HepG2 (cell line): ENCODE measurements at regions not wholly inside any gene's neighbourhood (a gene's known extent, or its start where the extent isn't known, plus 50 kb on each side); places are given as distances from the start of the nearest gene placed in this dataset.

ENCODE experiments used
- ATAC-seq: fragments of 200-7000 bp; cut with Tn5 transposase; 3 replicates; pipeline ENCODE4 v1.9.1; 2020; ENCODE audit warnings: mild to moderate bottlenecking, moderate library complexity
- BruUV-seq: library from RNA; stranded (reverse); fragments of 400-500 nt; replicated peaks from 2 replicates; lab custom pipeline; 2021; lab: Mats Ljungman, UMichigan
- CTCF ChIA-PET: fragments of 300-600 bp; formaldehyde crosslinking; extraction: SDS; loops from one replicate; lab custom pipeline; 2021; ENCODE audit warnings: low total read pairs, inconsistent platforms, low intra/inter-chr PET ratio; lab: Yijun Ruan, JAX
- POLR2A ChIA-PET: fragments of 350-600 bp; sonication (Branson Sonifier 250); formaldehyde crosslinking; loops from one replicate; lab custom pipeline; 2020; ENCODE audit warnings: antibody characterized with exemption, inconsistent platforms; lab: Yijun Ruan, JAX
- DNase-seq: peaks from one replicate; pipeline ENCODE4 v3.0.0-alpha.2; 2015; ENCODE audit warnings: low spot score
- FAIRE-seq: peaks from 3 replicates; lab custom pipeline; 2011; peaks lifted over from hg19 to GRCh38; lab: Jason Lieb, UNC
- H2AFZ ChIP-seq: one replicate; pipeline ENCODE4 v1.6.1; 2011; ENCODE audit warnings: low read length, inconsistent platforms
- H3K27ac ChIP-seq: fragments of 300-600 bp; 3 replicates; pipeline ENCODE4 v1.8.0; 2011; ENCODE audit warnings: mixed run types, mild to moderate bottlenecking, mixed read lengths, low read length, inconsistent platforms; ENCODE audit not compliant: insufficient read depth; ENCODE audit errors: extremely low read length
- H3K27me3 ChIP-seq, 2 experiments: fragments of 200-600 bp in 1 of 2; 2 replicates in 1 of 2; 3 replicates in 1 of 2; pipeline versions ENCODE4 v1.6.0 to v1.8.0; 2011; ENCODE audit warnings: low read length in 2 of 2, mild to moderate bottlenecking in 2 of 2, moderate library complexity in 2 of 2, inconsistent platforms in 1 of 2; ENCODE audit not compliant: insufficient read depth in 2 of 2, control insufficient read depth in 1 of 2
- H3K36me3 ChIP-seq, 2 experiments: fragments of 200-600 bp in 1 of 2; replicated peaks in 1 of 2; 2 replicates in 1 of 2; 3 replicates in 1 of 2; pipeline versions ENCODE4 v1.5.1 to v1.8.0; 2011; ENCODE audit warnings: low read length in 2 of 2, inconsistent platforms in 1 of 2; ENCODE audit not compliant: insufficient read depth in 2 of 2, control insufficient read depth in 1 of 2
- H3K4me1 ChIP-seq: 2 replicates; pipeline ENCODE4 v1.5.1; 2012; ENCODE audit warnings: low read length, inconsistent platforms; ENCODE audit not compliant: insufficient read depth
- H3K4me2 ChIP-seq: 2 replicates; pipeline ENCODE4 v1.6.0; 2011; ENCODE audit warnings: low read depth, low read length, inconsistent platforms
- H3K4me3 ChIP-seq, 3 experiments: fragments of 200-600 bp in 1 of 3; sonication (generic), shearing (Covaris generic) in 1 of 3; replicated peaks in 1 of 3; 2 replicates each; pipeline ENCODE4 v1.5.1; 2011 to 2016; ENCODE audit warnings: low read length in 3 of 3, inconsistent platforms in 2 of 3, low read depth in 2 of 3, mild to moderate bottlenecking in 2 of 3, control low read depth in 1 of 3, mixed read lengths in 1 of 3; ENCODE audit not compliant: insufficient read depth in 1 of 3
- H3K79me2 ChIP-seq: one replicate; pipeline ENCODE4 v1.6.1; 2011; ENCODE audit warnings: low read length, inconsistent platforms; ENCODE audit not compliant: insufficient read depth
- H3K9ac ChIP-seq: 2 replicates; pipeline ENCODE4 v1.6.0; 2011; ENCODE audit warnings: mild to moderate bottlenecking, low read depth, low read length, inconsistent platforms; ENCODE audit not compliant: insufficient read depth
- H3K9me3 ChIP-seq: 2 replicates; pipeline ENCODE4 v1.5.1; 2012; ENCODE audit warnings: mild to moderate bottlenecking, low read length
- H4K20me1 ChIP-seq: 2 replicates; pipeline ENCODE4 v1.6.0; 2011; ENCODE audit warnings: inconsistent platforms, mild to moderate bottlenecking, low read length, moderate library complexity; ENCODE audit not compliant: insufficient read depth
- CEBPG ChIP-seq: IDR thresholded peaks from 2 replicates; pipeline ENCODE4 v1.6.1; 2016
- CENPT ChIP-seq: sonication (generic); formaldehyde crosslinking; IDR thresholded peaks from 2 replicates; pipeline ENCODE4 v1.8.0; 2022; ENCODE audit warnings: low read depth, mild to moderate bottlenecking, moderate library complexity, missing genetic modification reagents
- CREB1 ChIP-seq, 2 experiments: fragments of 450-650 bp in 1 of 2; IDR thresholded peaks; 2 replicates each; pipeline ENCODE4 v1.6.1; 2016 to 2017; ENCODE audit warnings: control low read depth in 1 of 2, mild to moderate bottlenecking in 1 of 2, missing compliant biosample characterization in 1 of 2, missing genetic modification characterization in 1 of 2
- EP300 ChIP-seq, 3 experiments: sonication (generic) in 1 of 3; formaldehyde crosslinking in 1 of 3; IDR thresholded peaks; 2 replicates each; pipeline versions ENCODE4 v1.5.1 to v1.6.1; 2011 to 2020; ENCODE audit warnings: low read depth in 2 of 3, low read length in 2 of 3, borderline replicate concordance in 1 of 3, improper control_type of control experiment in 1 of 3, mild to moderate bottlenecking in 1 of 3, missing genetic modification reagents in 1 of 3, moderate library complexity in 1 of 3
- FOXO1 ChIP-seq: sonication (generic); formaldehyde crosslinking; IDR thresholded peaks from 2 replicates; pipeline ENCODE4 v1.4.0; 2020; ENCODE audit warnings: missing genetic modification reagents
- GATAD2A ChIP-seq: IDR thresholded peaks from 2 replicates; pipeline ENCODE4 v1.6.1; 2016
- HIC2 ChIP-seq: sonication (generic); formaldehyde crosslinking; IDR thresholded peaks from 2 replicates; pipeline ENCODE4 v1.9.0; 2022; ENCODE audit warnings: low read depth, missing genetic modification reagents
- MIXL1 ChIP-seq: IDR thresholded peaks from 2 replicates; pipeline ENCODE4 v1.6.1; 2016
- PAF1 ChIP-seq: IDR thresholded peaks from 2 replicates; pipeline ENCODE4 v1.6.1; 2016; ENCODE audit warnings: missing genetic modification reagents, missing compliant biosample characterization
- POLR2AphosphoS5 ChIP-seq: IDR thresholded peaks from 2 replicates; pipeline ENCODE4 v1.6.1; 2012; ENCODE audit warnings: low read depth, low read length
- SKI ChIP-seq: fragments of 450-650 bp; IDR thresholded peaks from one replicate; pipeline ENCODE4 v1.6.1; 2018; ENCODE audit warnings: mild to moderate bottlenecking; ENCODE audit not compliant: partially characterized antibody
- TARDBP ChIP-seq: sonication (generic); formaldehyde crosslinking; IDR thresholded peaks from 2 replicates; pipeline ENCODE4 v1.8.0; 2022; ENCODE audit warnings: mild to moderate bottlenecking, missing genetic modification reagents
- TFDP1 ChIP-seq: IDR thresholded peaks from 2 replicates; pipeline ENCODE4 v1.6.1; 2016; ENCODE audit warnings: missing compliant biosample characterization, missing genetic modification reagents, borderline replicate concordance
- ZNF280B ChIP-seq: sonication (generic); formaldehyde crosslinking; IDR thresholded peaks from 2 replicates; pipeline ENCODE4 v1.5.0; 2020; ENCODE audit warnings: missing genetic modification reagents, mild to moderate bottlenecking, borderline replicate concordance
- ZNF33B ChIP-seq: sonication (generic); formaldehyde crosslinking; IDR thresholded peaks from 2 replicates; pipeline ENCODE4 v1.5.1; 2020; ENCODE audit warnings: mild to moderate bottlenecking, missing genetic modification reagents
- ZNF770 ChIP-seq: sonication (generic); formaldehyde crosslinking; IDR thresholded peaks from 2 replicates; pipeline ENCODE4 v1.5.0; 2020; ENCODE audit warnings: mild to moderate bottlenecking, missing genetic modification reagents
- ZNF784 ChIP-seq: sonication (generic); formaldehyde crosslinking; IDR thresholded peaks from 2 replicates; pipeline ENCODE4 v1.5.1; 2020; ENCODE audit warnings: missing genetic modification reagents, mild to moderate bottlenecking, borderline replicate concordance
- WGBS: methylation state at CpG from one replicate; pipeline ENCODE4 v1.1.6; 2017; ENCODE audit warnings: low lambda C conversion rate; 5-methylcytosine and 5-hydroxymethylcytosine counted together
- in situ Hi-C: cut with HindIII; loops from 2 replicates; pipeline ENCODE4 v1.10.0; 2017; ENCODE audit warnings: low pct_unique_long_range_greater_than_20kb; ENCODE audit not compliant: extremely low pct_ligation_motif_present
- intact Hi-C: fragments of 100-400 bp; cut with micrococcal nuclease; formaldehyde crosslinking; loops from one replicate; pipeline ENCODE4 v1.10.0; 2022; ENCODE audit not compliant: unreplicated experiment
- TF ChIP-seq, protein P1 (sequence below): IDR thresholded peaks from 2 replicates; pipeline ENCODE4 v1.6.1; 2016; ENCODE audit warnings: low read depth, borderline replicate concordance

GRCh38 chr6:54633601-54634000, 213.0 kb upstream of the FAM83B start:
- H3K9ac ChIP-seq, result no peak overlapping the region
- H3K4me1 ChIP-seq, result no peaks in the 10 kb centered on the region
- H3K27ac ChIP-seq, result no peak overlapping the region
- no peaks in the 10 kb centered on the region for H3K79me2 ChIP-seq
- ChIA-PET CTCF (no interaction called here), POLR2A (no interaction called here)
- DNase-seq (peak; percentile 30), FAIRE-seq (no peak), ATAC-seq (peak; percentile 91)
- no peak overlapping the region for H3K4me3 ChIP-seq
- BruUV-seq, result no TSS peak
- 0% methylated on average over 4 of the region's 4 CpGs for WGBS
- in situ Hi-C loops, result no loop called here
- H3K9me3 ChIP-seq, result no peaks in the 10 kb centered on the region
- H3K4me2 ChIP-seq, result no peak overlapping the region
- intact Hi-C loops, result no loop called here
- no peaks in the 10 kb centered on the region for H4K20me1 ChIP-seq
- no peak overlapping the region for H2AFZ ChIP-seq
- H3K27me3 ChIP-seq, result no peaks in the 10 kb centered on the region
- H3K36me3 ChIP-seq, result no peaks in the 10 kb centered on the region
- no peak for TF ChIP-seq ZNF784
- peak; percentile 54 for TF ChIP-seq CEBPG (CRISPR knock-in tag)
- peak; percentile 67 for TF ChIP-seq GATAD2A (CRISPR knock-in tag)
- TF ChIP-seq EP300 (IDR thresholded peaks at IDR 0.05; ENCODE audit: low read depth in 2 of 2, low read length in 2 of 2), result no peak
- no peak for TF ChIP-seq EP300 (CRISPR knock-in tag; IDR thresholded peaks at IDR 0.05; ENCODE audit: borderline replicate concordance)
- TF ChIP-seq, protein P1, sequence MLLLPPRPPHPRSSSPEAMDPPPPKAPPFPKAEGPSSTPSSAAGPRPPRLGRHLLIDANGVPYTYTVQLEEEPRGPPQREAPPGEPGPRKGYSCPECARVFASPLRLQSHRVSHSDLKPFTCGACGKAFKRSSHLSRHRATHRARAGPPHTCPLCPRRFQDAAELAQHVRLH, result no peak
- no peak for TF ChIP-seq PAF1
- TF ChIP-seq ZNF280B (CRISPR knock-in tag), result no peak
- TF ChIP-seq TFDP1, result no peak
- TF ChIP-seq ZNF33B (CRISPR knock-in tag), result no peak
- no peak for TF ChIP-seq TARDBP (CRISPR knock-in tag)
- 0 out of 2 replicates have a peak, but pooled peaks have one; percentile 8 for TF ChIP-seq CREB1 (IDR thresholded peaks at IDR 0.05)
- 0 out of 2 replicates have a peak, but pooled peaks have one; percentile 20 for TF ChIP-seq CREB1 (CRISPR knock-in tag; IDR thresholded peaks at IDR 0.05)
- no peak for TF ChIP-seq SKI
- no peak for TF ChIP-seq FOXO1
- TF ChIP-seq POLR2AphosphoS5, result no peak
- 0 out of 2 replicates have a peak, but pooled peaks have one; percentile 38 for TF ChIP-seq MIXL1
- TF ChIP-seq HIC2 (CRISPR knock-in tag), result no peak
- no peak for TF ChIP-seq ZNF770 (CRISPR knock-in tag)
- TF ChIP-seq CENPT (CRISPR knock-in tag), result no peak
